Caco-2 (cell line): ENCODE measurements at regions not wholly inside any gene's neighbourhood (a gene's known extent, or its start where the extent isn't known, plus 50 kb on each side); places are given as distances from the start of the nearest gene placed in this dataset.

Experiments
- BruUV-seq: library from RNA; stranded (reverse); fragments of 400-500 nt; replicated peaks from 2 replicates; lab custom pipeline; 2021; lab: Mats Ljungman, UMichigan
- CTCF ChIA-PET: fragments of 300-600 bp; sonication (Branson Sonifier 250); formaldehyde crosslinking; loops from one replicate; lab custom pipeline; 2022; ENCODE audit warnings: antibody characterized with exemption; lab: Charles Lee
- POLR2A ChIA-PET: fragments of 300-600 bp; sonication (Branson Sonifier 250); formaldehyde crosslinking; loops from one replicate; lab custom pipeline; 2022; ENCODE audit warnings: antibody characterized with exemption; lab: Charles Lee
- DNase-seq, 2 experiments: peaks; one replicate each; pipeline versions ENCODE4 v3.0.0 to v3.0.0-alpha.2; 2020 to 2022
- H3K27me3 ChIP-seq: replicated peaks from 2 replicates; pipeline ENCODE4 v1.6.0; 2011; ENCODE audit warnings: low read length; ENCODE audit not compliant: control insufficient read depth, insufficient read depth
- H3K36me3 ChIP-seq: 2 replicates; pipeline ENCODE4 v1.5.1; 2011; ENCODE audit warnings: low read length; ENCODE audit not compliant: control insufficient read depth, insufficient read depth
- H3K4me1 ChIP-seq: fragments of 250-450 bp; sonication (Bioruptor Pico); 2 replicates; pipeline ENCODE4 v1.5.1; 2020; ENCODE audit warnings: mild to moderate bottlenecking
- H3K4me3 ChIP-seq: 2 replicates; pipeline ENCODE4 v1.5.1; 2011; ENCODE audit warnings: low read depth, mild to moderate bottlenecking, control low read depth, low read length
- H3K9me3 ChIP-seq: fragments of 250-450 bp; sonication (Bioruptor Pico); 2 replicates; pipeline ENCODE4 v1.5.1; 2020; ENCODE audit warnings: mild to moderate bottlenecking, moderate library complexity
- H3K27ac Mint-ChIP-seq: one replicate; pipeline ENCODE4 v1.8.0; 2022; ENCODE audit warnings: mixed read lengths; ENCODE audit not compliant: unreplicated experiment
- H3K27me3 Mint-ChIP-seq: one replicate; pipeline ENCODE4 v1.8.0; 2022; ENCODE audit warnings: mixed read lengths; ENCODE audit not compliant: insufficient read depth, unreplicated experiment
- H3K36me3 Mint-ChIP-seq: one replicate; pipeline ENCODE4 v1.8.0; 2022; ENCODE audit warnings: mild to moderate bottlenecking, mixed read lengths; ENCODE audit not compliant: insufficient read depth, unreplicated experiment
- H3K4me1 Mint-ChIP-seq: one replicate; pipeline ENCODE4 v1.8.0; 2022; ENCODE audit warnings: low read depth, mixed read lengths; ENCODE audit not compliant: unreplicated experiment
- H3K4me3 Mint-ChIP-seq: one replicate; pipeline ENCODE4 v1.8.0; 2022; ENCODE audit warnings: mild to moderate bottlenecking, moderate library complexity, mixed read lengths; ENCODE audit not compliant: unreplicated experiment
- H3K9me3 Mint-ChIP-seq: one replicate; pipeline ENCODE4 v1.8.0; 2022; ENCODE audit warnings: mixed read lengths; ENCODE audit not compliant: unreplicated experiment
- intact Hi-C: fragments of 100-400 bp; cut with micrococcal nuclease; formaldehyde crosslinking; loops from one replicate; pipeline ENCODE4 v1.10.0; 2022; ENCODE audit not compliant: unreplicated experiment
- TF ChIP-seq, protein P1 (sequence below), 2 experiments: fragments of 200-600 bp in 1 of 2; IDR thresholded peaks; 1 replicate in 1 of 2; 2 replicates in 1 of 2; pipeline versions ENCODE4 v1.5.1 to v1.8.0; 2011 to 2022; ENCODE audit warnings: antibody characterized with exemption in 1 of 2, control low read depth in 1 of 2, inconsistent platforms in 1 of 2, low read depth in 1 of 2, low read length in 1 of 2, mild to moderate bottlenecking in 1 of 2, moderate library complexity in 1 of 2; ENCODE audit not compliant: insufficient read depth in 1 of 2, severe bottlenecking in 1 of 2, unreplicated experiment in 1 of 2

DNA sequence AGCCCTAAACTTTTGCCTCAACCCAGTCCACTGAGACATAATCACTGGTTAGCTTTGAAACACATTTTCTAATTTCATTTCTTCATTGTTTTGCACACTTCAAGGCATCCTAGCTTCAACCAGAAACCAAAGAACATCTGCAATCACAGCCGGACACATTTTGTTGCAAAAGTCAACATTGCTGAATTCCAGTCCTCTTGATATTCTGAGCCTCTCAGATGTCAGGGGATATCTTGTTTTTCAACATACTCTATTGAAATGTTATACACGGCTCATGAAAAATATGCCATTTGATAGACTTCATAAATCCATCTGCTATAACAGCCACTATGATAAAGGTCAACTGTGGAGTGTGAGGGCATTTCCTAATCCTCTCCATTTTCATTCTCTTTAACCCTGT, 241.6 kb upstream of the PUDP start:
- TF ChIP-seq, protein P1, sequence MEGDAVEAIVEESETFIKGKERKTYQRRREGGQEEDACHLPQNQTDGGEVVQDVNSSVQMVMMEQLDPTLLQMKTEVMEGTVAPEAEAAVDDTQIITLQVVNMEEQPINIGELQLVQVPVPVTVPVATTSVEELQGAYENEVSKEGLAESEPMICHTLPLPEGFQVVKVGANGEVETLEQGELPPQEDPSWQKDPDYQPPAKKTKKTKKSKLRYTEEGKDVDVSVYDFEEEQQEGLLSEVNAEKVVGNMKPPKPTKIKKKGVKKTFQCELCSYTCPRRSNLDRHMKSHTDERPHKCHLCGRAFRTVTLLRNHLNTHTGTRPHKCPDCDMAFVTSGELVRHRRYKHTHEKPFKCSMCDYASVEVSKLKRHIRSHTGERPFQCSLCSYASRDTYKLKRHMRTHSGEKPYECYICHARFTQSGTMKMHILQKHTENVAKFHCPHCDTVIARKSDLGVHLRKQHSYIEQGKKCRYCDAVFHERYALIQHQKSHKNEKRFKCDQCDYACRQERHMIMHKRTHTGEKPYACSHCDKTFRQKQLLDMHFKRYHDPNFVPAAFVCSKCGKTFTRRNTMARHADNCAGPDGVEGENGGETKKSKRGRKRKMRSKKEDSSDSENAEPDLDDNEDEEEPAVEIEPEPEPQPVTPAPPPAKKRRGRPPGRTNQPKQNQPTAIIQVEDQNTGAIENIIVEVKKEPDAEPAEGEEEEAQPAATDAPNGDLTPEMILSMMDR (IDR thresholded peaks at IDR 0.05; ENCODE audit: insufficient read depth in 1 of 2, low read depth in 1 of 2, low read length in 1 of 2, severe bottlenecking in 1 of 2, unreplicated experiment in 1 of 2) = no peak
- no peaks in the 10 kb centered on the region for H3K9me3 ChIP-seq
- no peak overlapping the region for H3K4me3 ChIP-seq
- H3K36me3 Mint-ChIP-seq = no peaks in the 10 kb centered on the region
- H3K4me3 Mint-ChIP-seq = no peak overlapping the region
- intact Hi-C loops = no loop called here
- no peaks in the 10 kb centered on the region for H3K27me3 ChIP-seq
- H3K36me3 ChIP-seq = no peaks in the 10 kb centered on the region
- H3K4me1 Mint-ChIP-seq = no peaks in the 10 kb centered on the region
- DNase-seq = no peak
- no peaks in the 10 kb centered on the region for H3K27me3 Mint-ChIP-seq
- POLR2A ChIA-PET = no interaction called here
- no peak overlapping the region for H3K27ac Mint-ChIP-seq
- no peaks in the 10 kb centered on the region for H3K4me1 ChIP-seq
- H3K9me3 Mint-ChIP-seq = peaks cover 9% of the 10 kb centered on the region
- CTCF ChIA-PET = no interaction called here
- BruUV-seq = no TSS peak

DNA sequence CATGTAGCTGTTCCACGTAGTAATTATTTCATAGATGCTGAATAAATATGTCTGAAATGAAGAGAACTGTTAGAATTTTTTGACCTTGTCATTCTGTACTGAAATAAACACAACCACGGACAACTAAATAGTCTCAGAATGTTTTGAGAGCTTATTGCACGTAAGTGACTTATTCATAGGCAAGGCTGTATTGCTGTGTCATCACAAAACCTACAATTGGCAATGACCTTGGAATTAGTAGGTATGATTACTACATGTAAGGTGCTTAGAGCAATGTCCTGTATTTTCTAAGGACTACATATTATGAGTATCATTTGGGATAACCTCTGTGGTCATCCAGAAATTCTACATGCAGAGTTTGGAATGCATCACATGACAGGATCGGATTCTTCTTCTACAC, 237.2 kb upstream of the PUDP start:
- Histone ChIP-seq H3K36me3 (no peaks in the 10 kb centered on the region), H3K4me1 (no peaks in the 10 kb centered on the region), H3K4me3 (no peak overlapping the region), H3K9me3 (no peaks in the 10 kb centered on the region), H3K27me3 (no peaks in the 10 kb centered on the region)
- Mint-ChIP-seq H3K27me3 (no peaks in the 10 kb centered on the region), H3K4me1 (no peaks in the 10 kb centered on the region), H3K36me3 (no peaks in the 10 kb centered on the region), H3K9me3 (no peaks in the 10 kb centered on the region), H3K4me3 (no peak overlapping the region), H3K27ac (no peak overlapping the region)
- TF ChIP-seq, protein P1 (IDR thresholded peaks at IDR 0.05; ENCODE audit: insufficient read depth in 1 of 2, low read depth in 1 of 2, low read length in 1 of 2, severe bottlenecking in 1 of 2, unreplicated experiment in 1 of 2) = no peak
- POLR2A ChIA-PET = no interaction called here
- BruUV-seq = no TSS peak
- intact Hi-C loops = no loop called here
- no peak for DNase-seq
- CTCF ChIA-PET = no interaction called here

DNA sequence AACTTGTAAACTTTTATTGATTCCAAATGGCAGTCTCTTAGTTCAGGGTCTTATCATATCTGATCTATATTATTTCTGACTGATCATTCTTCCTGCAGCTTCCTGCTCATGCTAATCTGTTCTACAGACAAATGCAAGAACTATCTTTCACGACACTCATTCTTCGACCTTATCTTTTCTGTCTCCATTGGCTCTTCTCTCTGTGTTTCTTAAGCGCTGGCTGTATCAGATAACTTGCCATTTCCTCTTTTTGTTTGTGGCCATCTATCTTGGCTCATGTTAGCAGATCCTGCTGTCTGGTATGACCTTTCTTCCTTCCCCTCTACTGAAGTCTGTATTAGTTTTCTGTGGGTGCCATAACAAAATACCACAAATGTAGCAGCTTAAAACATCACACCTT, 230.5 kb upstream of the PUDP start:
- no peaks in the 10 kb centered on the region for H3K36me3 ChIP-seq
- H3K4me1 ChIP-seq = no peaks in the 10 kb centered on the region
- Mint-ChIP-seq H3K36me3 (no peaks in the 10 kb centered on the region), H3K27ac (no peak overlapping the region), H3K4me3 (no peak overlapping the region), H3K9me3 (peaks cover 15% of the 10 kb centered on the region), H3K4me1 (no peaks in the 10 kb centered on the region), H3K27me3 (no peaks in the 10 kb centered on the region)
- TF ChIP-seq, protein P1 (IDR thresholded peaks at IDR 0.05; ENCODE audit: insufficient read depth in 1 of 2, low read depth in 1 of 2, low read length in 1 of 2, severe bottlenecking in 1 of 2, unreplicated experiment in 1 of 2) = no peak
- H3K9me3 ChIP-seq = no peaks in the 10 kb centered on the region
- DNase-seq = no peak
- no peak overlapping the region for H3K4me3 ChIP-seq
- ChIA-PET POLR2A (no interaction called here), CTCF (no interaction called here)
- no TSS peak for BruUV-seq
- no peaks in the 10 kb centered on the region for H3K27me3 ChIP-seq
- intact Hi-C loops = no loop called here
